ENCODE measurements at regions not wholly inside any gene's neighbourhood (a gene's known extent, or its start where the extent isn't known, plus 50 kb on each side); places are given as distances from the start of the nearest gene placed in this dataset.

DNA sequence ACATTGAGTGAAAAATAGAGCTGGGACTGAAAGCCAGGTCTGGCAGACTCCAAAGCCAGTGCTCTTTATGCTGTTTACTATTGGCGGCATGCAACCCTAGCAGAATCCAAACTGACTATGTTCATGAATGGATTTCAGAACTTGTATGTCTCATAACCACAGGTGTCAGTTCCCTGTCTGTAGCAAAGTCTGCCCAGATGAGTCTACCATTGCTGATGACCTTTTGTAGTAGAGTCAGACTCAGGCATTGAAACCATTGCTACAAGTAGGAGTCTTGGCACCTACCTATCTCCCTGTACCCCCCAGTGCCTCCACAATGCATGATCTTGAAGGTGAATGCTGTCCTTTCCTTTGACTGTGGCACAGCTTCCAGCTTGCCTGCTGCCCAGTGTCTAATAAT, 157.2 kb upstream of the ROPN1 start:
- TF ChIP-seq, protein P1, sequence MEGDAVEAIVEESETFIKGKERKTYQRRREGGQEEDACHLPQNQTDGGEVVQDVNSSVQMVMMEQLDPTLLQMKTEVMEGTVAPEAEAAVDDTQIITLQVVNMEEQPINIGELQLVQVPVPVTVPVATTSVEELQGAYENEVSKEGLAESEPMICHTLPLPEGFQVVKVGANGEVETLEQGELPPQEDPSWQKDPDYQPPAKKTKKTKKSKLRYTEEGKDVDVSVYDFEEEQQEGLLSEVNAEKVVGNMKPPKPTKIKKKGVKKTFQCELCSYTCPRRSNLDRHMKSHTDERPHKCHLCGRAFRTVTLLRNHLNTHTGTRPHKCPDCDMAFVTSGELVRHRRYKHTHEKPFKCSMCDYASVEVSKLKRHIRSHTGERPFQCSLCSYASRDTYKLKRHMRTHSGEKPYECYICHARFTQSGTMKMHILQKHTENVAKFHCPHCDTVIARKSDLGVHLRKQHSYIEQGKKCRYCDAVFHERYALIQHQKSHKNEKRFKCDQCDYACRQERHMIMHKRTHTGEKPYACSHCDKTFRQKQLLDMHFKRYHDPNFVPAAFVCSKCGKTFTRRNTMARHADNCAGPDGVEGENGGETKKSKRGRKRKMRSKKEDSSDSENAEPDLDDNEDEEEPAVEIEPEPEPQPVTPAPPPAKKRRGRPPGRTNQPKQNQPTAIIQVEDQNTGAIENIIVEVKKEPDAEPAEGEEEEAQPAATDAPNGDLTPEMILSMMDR (conservative IDR thresholded peaks at IDR 0.05) = no peak
- no peak for TF ChIP-seq ZFX (IDR thresholded peaks at IDR 0.05)
